HG03558 (cell line): ENCODE measurements at regions not wholly inside any gene's neighbourhood (a gene's known extent, or its start where the extent isn't known, plus 50 kb on each side); places are given as distances from the start of the nearest gene placed in this dataset.

Source experiments
- ATAC-seq: cut with Tn5 transposase; IDR thresholded peaks from one replicate; pipeline ENCODE4 v1.9.1; 2021; ENCODE audit warnings: moderate number of reproducible peaks; ENCODE audit not compliant: unreplicated experiment; ENCODE audit errors: extremely low read depth

GRCh38 chr18:76771192-76771799 is 51.1 kb upstream of the ZNF236 start:
- no peak for ATAC-seq

DNA sequence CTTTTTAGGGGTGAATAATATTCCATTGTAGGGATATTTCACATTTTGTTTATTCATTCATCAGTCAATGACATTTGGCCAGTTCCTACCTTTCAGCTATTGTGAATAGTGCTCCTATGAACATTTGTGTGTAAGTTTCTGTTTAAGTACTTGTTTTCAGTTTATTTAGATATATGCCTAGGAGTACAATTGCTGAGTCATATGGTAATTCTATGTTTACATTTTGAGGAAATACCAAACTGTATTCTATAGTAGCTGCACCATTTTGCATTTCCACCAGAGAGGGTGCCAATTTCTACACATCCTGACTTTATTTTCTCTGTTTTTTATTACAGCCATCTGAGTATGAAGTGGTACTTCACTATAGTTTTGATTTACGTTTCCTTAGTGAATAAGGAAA is 54.4 kb upstream of the ZNF236 start:
- ATAC-seq: no peak

DNA sequence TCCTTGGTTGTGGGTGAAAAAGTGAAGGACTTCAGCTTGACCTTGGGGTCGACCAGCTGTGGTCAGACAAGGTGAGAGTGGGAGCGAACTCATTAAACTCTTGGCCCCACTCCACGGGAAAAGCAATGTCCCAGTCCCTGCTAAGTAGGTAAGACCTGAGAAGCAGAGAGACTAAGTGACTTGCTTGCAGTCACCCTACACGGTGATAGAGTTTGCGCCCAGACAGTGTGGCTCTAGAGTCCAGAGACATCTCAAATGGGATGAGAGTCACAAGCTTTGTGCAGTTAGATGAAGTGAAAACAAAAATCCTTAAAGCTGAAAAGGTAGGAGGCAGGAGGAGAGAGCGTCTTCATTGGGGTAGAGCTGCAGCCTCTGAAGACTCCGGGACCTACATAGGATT is 55.9 kb upstream of the ZNF236 start:
- no peak for ATAC-seq

- no peak for ATAC-seq
These were observed 56.7 kb upstream of the ZNF236 start for GRCh38 chr18:76765649-76766048.

GRCh38 chr18:76764291-76764901 is 58.0 kb upstream of the ZNF236 start:
- no peak for ATAC-seq

- no peak for ATAC-seq
These were observed 63.3 kb upstream of the ZNF236 start for GRCh38 chr18:76759056-76759455.

GRCh38 chr18:76757925-76758324 is 64.4 kb upstream of the ZNF236 start:
- no peak for ATAC-seq

GRCh38 chr18:76757335-76757734 is 65.0 kb upstream of the ZNF236 start:
- ATAC-seq: no peak

GRCh38 chr18:76756531-76757253 is 65.7 kb upstream of the ZNF236 start:
- no peak for ATAC-seq

GRCh38 chr18:76754351-76754750 is 68.0 kb upstream of the ZNF236 start:
- ATAC-seq: no peak

DNA sequence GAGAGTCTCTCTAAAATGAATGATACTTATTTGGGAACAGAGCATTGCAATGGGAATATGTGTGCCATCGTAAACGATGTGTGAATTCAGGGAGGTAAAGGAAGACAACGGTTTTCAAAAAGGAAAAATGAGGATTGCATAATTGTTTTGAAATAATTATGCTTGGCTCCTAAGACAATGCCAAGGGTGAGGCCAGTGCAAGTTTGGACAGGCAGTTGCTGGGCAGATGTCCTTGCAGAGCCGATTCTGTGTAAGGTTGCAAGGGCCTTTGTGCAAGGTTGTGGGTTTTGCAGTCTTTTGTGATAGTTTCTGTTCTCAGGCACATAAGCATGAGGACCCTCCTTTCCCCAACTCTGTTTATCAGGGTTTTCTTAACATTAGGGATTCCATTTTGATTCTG is 70.0 kb upstream of the ZNF236 start:
- no peak for ATAC-seq

DNA sequence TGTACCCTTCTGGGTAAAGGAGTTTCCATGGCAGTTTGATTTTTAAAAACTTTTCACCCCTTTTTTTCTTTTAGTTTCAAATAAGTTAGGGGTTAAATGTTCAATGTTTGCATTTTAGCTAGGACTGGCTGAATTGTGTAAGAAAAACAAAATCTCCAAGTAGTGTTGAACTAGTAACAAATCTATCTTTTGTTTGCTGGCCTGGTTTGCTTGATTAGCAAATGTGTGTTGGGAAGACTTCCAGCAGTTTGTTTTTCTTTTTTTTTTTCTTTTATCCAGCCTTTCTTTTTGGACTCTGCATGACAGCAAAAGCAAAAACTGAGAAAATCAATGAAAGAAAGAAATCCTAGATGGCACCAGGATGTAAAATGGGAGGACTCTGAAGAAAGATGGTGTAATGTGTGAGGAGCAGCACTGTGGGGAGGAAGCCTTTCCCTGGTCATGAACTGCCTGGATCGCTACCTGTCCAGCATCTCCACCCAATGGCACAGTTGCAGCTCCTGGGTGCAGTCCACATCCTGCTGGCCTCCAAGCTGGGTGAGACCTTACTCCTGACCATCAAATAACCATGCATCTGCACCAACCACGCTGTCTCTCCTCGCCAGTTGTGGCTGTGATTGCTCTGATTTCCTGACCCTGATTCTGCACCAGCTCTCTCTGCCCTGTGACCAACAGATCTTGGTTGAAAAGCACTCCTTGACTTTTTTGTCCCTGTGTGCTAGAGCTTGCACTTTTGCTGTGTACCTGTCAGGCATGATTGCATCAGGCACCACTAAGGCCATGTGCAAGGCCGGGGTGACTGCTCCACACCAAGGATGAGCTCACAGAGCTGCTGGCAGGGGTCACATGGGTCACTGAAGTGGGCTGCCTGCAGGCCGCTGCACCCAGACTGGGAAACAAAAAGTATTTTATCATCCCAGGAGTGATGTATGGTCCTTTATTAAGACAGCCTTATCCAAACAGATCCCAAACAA is 71.2 kb upstream of the ZNF236 start:
- ATAC-seq: no peak

DNA sequence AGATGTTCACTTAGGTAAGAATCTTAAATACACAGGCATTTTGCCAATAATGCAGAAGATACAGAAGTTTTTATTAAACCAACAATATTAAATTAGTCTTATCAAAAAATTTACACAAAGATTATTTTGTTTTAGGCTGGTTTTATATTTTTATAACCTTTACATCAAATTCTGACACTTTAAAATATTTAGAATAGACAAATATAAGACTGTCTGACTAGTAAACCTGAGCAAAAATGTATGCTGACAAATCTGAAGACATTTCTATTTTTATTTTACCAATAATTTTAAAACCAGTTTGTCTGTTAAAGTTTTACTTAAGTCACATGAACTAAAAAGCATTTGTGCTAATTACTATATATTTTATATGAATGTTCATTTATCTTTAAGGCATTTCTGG is 72.1 kb upstream of the ZNF236 start:
- no peak for ATAC-seq

DNA sequence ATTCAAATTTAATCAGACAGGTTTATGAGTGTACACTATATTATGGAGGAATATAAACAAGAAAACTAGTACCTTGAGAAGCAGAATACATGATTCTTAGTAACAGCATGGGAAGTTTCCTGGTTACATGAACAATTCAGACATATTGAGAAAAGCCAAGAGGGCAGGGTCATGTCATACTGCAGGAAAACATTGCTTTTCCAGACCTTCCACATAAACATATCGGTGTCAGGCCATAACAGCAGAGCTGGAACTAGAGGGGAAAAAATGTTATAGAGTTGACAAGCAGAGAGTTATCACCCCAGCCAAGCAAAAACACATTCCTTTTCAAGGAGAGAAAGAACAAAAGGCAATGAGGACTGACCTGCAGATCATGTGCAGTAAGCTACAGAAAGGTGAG is 74.7 kb upstream of the ZNF236 start:
- ATAC-seq: no peak

DNA sequence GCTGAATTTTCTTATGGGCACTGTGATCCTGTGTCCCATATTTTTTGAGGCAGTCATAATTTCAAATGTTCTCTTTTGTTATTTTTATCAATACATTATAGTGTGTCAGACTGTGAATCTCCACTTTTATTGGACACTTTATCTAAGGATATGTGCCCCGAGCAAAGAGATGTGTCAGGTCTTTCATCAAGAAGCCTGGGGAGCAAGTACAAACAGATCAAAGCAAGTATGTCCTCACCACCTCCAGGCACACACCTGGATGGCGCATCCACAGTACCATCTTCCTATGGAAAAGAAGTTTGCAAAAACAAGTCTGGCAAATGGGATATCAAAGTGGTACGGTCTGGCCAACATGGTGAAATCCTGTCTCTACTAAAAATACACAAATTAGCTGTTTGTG is 81.0 kb upstream of the ZNF236 start:
- ATAC-seq: no peak

GRCh38 chr18:76736309-76736708 is 86.0 kb upstream of the ZNF236 start:
- no peak for ATAC-seq

- ATAC-seq: no peak
These were observed 91.5 kb upstream of the ZNF236 start for GRCh38 chr18:76730901-76731300.

DNA sequence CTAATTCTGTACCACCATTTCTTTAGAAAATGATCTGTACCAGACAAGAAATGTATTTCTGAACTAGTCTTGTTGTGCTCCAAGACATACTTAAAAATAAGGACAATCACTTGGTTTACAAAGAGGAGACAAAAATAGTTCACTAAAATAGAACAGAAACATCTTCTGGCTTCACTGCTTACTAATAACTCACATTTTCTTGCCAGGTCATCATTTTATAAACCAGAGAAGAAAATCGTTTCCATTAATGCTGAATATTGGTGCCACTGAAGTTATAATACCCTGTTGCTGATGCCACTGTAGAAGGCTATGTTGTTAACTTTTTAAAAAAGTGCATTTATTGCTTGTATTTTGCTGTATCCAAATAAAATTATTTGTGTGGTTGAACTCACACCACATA is 94.8 kb upstream of the ZNF236 start:
- no peak for ATAC-seq

DNA sequence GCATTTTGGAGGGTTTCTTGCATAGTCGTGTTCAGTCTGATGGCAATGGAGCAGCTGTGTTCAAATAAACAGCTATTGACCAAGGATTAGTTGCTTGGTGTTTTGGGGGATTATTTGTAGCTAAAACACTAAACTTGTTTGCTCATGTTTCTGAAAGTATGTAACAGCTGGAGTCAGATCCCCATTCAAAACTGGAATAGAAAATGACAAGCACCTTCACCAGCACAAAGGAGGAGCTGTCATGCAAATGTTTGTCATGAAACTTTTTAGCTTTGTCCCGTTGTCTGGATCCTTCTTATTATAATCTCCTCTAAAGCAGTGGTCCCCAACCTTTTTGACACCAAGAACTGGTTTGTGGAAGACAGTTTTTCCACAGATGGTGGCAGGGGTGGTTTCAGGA is 96.9 kb upstream of the ZNF236 start:
- no peak for ATAC-seq

DNA sequence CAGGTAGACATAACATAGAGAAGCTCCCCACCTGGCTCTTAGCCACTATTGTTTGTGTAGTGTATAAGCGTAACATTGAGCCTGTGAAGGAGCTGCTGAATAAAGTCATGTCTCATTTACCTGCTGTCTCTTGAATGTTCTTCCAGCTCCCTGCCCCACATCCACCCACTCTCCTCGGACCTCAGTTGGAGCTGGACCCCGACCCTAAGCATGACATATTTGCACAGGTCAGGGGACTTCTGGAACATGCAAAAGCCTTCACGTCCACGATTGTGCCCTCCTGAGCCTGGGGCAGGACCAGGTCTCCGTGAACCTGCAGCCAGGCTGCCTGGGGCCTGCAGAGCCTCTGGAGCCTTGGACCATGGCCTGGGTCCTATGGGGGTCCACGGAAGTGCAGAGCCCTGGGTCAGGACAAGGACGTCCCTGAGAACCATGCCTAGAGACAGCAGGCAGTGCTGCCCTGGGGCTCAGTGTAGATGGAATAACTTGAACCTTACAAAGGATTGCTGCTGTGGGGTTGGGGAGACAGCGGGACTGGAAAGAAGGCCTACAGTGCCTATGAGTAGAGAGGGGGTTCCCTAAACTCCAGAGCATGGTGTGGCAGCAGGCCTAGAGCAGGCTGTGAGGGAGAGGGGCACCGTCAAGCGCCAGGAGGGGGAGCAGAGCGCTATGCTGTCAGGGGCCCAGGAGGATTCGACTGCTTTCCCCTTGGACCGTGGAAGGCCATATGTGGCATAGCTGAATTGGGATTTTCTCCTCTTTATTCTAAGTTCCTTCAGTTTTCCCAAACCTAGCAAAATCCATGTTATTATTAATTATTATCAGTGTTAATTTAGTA is 99.9 kb upstream of the ZNF236 start:
- ATAC-seq: no peak
